Glomerular endothelial cell (primary cell): ENCODE measurements at regions not wholly inside any gene's neighbourhood (a gene's known extent, or its start where the extent isn't known, plus 50 kb on each side); places are given as distances from the start of the nearest gene placed in this dataset.

Experiments
- DNase-seq: peaks from one replicate; pipeline ENCODE4 v3.0.0-alpha.2; 2011; ENCODE audit warnings: low read depth, low spot score; ENCODE audit errors: extremely low read depth

GRCh38 chr11:80157447-80157846, 716.6 kb upstream of the TENM4 start:
- DNase-seq: no peak

DNA sequence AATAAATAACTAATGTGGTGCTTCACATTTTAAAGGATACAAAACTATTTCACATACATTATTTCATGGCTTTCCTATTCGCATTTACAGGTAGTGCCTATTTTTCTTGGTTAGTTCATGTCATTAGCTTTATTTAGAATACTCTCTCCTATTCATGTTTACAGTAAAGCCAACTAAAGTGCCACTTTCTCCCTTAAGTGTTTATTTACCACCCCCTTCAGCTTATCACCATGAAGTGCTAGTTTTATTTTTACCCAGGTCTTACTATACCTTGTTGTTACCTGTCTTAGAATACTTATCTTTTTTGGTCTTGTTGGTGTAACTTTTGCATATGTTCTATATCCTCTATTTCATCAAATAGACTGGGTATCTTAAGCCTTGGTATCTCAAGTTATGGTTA, 715.2 kb upstream of the TENM4 start:
- no peak for DNase-seq

DNA sequence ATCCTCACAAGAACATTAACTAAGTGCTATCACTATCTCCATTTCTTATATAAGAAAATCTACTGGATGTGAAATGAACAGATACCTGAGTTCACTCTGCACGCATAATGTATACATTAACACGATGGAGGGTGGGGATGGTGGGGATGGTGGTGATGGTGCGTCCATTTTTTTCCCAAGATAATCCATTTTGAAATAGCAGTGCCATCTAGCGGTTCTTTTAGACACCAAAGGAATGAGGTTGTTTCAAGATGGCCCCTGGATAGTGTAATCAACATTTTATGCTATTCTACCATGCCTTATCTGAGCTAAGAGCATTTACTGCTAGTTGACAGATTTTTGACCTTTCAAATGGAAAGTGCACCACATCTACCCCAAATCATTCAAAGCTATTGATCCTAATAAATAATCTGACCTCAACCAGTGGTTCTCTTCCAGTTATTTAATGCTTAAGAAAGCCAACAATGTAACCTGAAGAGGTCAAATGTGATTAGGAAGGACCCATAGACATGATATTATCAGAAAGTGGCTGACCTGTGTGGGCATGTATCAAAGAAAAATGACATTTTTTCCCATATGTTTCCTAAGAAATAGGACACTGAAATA, 714.7 kb upstream of the TENM4 start:
- DNase-seq: no peak

- no peak for DNase-seq
Observed at GRCh38 chr11:80146232-80146631, 705.4 kb upstream of the TENM4 start.

DNA sequence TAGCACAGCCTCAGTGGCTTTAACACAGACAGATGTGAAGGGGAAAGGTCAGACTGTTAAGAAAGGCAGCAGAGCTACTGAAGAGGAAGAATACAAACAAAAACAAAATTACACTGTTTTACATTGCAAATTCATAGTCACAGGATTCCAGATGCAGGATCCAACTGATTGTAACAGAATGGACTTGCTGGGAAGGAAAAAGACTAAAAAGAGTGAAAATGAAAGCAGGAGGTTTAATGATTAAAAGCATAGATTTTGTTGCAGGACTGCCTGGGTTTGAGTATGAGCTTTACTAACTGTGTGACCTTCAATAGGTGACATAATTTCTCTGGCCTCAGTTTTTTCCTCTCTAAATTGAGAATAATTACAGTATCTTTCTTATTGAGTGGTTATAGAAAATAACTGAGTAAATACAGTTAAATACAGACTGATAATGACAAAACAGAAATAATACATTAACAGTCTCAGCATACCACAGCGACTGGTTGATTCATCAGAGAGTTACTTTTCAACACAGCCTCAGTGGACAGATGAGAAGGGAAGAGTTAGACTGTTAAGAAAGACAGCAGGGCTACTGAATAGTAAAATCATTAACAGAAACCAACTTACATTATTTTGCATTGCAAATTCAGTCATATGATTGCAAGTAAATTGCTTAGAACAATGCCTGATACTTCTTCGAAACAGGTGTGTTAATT, 704.2 kb upstream of the TENM4 start:
- DNase-seq: no peak

DNA sequence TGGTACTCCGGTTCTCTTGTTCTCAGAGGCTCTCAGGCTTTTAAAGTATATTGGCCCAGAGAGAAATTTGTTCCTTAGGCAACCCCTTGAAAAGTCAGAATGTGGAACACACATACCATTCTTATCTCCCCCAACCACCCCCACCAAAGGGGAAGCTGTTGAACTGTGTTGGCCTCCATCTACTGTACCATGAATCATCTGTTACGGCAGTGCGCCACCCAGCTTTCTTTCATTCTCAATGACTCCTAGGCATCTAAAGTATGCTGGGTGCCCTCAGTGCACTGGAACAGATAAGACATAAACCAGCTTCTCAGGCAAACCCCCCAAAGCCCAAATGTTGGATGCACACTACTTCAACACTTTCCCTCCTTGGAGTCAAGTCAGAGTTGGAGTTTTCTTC, 696.2 kb upstream of the TENM4 start:
- DNase-seq: no peak

DNA sequence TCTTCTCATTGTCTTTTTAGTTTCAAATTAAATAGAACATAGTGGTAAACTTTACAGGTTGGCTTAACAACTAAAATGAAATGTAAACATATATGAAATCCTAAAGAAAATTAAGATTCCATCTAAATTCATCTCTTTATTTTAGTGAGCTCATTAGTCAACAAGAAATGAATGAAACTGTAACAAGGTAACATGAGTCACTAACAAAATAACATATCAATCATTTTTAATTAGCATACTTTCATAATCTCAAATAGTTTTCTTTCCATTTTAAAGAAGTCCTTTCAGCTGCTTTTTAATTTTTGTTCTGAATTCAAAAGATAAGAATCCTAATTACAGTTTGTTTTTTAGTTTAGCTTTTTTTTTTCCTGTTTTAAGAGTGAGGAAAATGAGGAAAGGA, 688.6 kb upstream of the TENM4 start:
- no peak for DNase-seq

DNA sequence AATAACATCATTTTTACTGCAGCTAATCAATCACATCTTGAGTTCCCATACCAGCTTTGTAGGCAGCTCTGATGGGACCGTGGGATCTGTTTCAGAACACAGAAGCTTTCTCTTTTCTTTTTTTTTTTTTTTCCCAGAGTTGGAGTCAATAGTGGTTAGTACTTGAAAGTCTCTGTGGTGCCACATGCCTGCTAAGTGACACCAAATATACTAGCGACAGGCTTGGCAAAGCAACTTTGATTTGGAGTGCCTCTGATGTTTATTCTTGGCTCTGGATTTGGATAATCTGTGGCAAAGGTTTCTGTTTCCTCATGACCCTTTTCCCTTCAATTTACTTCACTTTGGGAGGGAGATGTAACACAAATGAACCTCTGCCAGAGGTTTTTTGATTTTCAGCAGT, 681.4 kb upstream of the TENM4 start:
- DNase-seq: no peak

DNA sequence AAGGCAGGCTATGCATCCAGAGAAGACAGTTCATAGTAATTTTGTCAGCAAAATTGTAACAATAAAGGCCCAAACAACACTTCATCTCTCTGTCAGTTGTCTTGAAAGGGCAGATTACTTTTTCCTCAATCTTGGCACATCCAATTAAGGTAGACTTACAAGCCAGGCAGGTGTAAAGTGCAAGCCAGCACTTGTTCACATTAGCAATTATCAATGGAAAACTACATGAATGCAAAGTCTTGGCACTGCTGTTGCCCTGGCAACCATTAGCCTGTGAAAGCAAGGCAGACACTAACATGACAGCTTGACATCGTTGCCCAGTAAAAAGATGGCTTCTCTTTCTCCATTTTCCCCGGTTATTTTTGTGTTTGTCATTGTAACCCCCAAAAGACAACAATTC, 677.2 kb upstream of the TENM4 start:
- DNase-seq: no peak

- DNase-seq: no peak
Observed at GRCh38 chr11:80116796-80117195, 676.0 kb upstream of the TENM4 start.

DNA sequence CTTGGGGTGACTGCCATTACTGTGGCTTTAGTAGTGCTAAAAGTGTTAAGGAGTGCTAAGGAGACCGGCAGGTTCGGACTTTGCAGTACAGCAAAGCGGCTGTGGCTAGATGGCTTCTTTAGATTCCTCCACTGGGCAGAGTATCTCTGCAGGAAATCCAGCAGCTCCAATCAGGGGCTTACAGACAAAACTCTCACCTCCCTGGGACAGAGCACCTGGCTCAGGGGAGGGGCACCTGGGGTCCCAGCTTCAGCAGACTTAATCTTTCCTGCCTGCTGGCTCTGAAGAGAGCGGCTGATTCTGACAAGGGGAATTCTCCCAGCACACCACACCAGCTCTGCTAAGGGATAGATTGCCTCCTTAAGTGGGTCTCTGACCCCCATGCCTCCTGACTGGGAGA, 668.8 kb upstream of the TENM4 start:
- no peak for DNase-seq

GRCh38 chr11:80109031-80109430, 668.2 kb upstream of the TENM4 start:
- DNase-seq: no peak

DNA sequence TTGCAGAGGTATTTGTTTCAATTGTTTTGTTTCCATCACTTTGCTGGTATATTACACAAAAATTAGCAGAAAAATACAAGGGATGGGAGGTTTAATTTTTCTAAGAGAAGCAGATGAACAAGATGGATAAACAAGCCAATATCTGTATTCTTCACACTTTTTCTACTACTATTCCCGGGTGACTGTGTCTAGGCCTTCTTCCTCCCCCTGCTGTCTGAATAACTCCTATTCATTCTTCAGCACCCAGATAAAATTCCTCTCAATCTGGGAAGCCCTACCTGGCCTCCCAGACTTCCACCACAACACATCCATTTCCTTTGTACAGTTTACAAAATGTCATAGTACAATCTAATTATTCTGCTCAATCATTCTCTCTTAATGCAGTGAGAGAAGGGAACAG, 666.6 kb upstream of the TENM4 start:
- no peak for DNase-seq

DNA sequence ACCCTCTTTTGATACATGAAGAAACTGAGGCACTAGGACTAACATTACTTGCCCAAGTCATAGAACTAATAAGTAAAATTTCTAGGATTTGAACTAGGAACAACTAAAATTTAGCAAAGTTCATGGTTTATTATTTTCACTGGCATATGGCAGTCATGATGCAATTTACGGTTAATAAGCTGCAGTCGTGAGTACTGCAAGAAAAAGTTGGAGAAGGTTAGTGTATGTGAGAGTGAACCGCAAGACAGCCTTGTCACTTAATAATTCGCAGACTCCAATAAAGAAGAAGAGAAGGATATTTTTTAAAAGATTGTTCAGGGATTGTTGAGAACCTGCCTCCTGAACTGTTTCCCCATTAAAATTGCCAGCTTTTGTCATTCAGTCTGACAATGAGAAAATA, 663.4 kb upstream of the TENM4 start:
- no peak for DNase-seq

GRCh38 chr11:80103142-80103859, 662.5 kb upstream of the TENM4 start:
- DNase-seq: no peak

DNA sequence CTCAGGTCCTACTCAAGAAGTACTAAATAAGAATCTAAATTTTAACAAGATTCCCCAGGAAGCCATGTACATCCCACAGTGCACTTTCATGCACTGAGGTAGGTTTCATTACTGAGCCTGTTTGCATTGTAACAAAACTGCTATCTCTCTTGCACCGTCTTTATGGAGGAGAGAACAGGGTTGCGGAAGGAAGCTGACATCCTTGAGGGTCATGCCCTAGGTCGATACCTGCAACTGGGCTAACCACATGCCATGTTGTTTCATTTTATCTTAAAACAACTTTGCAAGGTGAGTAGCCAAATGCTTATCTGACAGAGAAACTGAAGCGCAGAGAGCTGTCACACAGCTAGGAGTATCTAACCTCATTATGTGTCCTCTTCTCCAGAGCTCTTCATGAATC, 656.3 kb upstream of the TENM4 start:
- DNase-seq: no peak

DNA sequence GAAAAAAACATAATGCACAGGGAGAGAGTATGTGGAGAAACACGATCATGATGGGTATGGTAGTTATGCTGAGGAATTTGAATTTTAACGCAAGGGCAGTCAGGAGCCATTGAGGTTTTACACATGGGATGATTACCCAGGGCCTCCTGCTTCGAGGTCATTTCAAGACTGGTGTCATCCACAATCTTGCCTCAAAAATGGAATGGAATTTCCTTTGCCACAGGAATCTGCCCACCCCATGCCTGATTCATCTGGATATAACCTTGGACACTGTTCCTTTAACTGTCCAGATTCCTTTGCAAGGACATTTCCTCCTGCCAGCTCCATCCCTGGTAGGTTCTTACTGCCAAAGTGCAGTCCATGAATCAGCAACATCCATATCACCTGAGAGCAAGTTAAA, 655.9 kb upstream of the TENM4 start:
- no peak for DNase-seq

DNA sequence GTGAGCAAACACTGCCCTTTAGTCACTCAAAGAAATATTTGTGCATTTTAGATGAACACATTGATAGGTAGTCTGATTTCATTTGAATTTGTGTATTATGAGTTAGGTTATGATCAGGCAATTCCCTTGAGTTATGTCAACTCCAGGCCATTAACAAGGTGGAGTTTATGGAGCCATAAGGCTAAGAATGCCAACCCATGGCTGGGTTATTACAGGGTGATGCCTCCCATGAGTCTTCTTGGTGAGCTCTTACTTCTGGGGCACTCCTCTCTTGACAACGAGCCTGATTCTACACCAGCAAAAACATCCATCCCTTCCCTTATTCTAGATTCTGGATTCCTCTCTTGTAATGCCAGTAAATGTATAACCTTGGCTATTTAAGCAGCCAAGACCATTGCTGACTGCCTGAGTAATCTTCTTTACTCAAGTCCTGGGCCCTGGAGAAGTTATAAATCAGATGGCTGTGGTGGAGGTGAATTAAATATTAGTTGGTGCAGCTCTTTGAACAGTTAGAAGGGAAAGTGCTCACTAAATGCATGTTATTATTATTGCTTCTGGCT, 645.7 kb upstream of the TENM4 start:
- no peak for DNase-seq

- DNase-seq: no peak
Observed at GRCh38 chr11:80085563-80085962, 644.7 kb upstream of the TENM4 start.

DNA sequence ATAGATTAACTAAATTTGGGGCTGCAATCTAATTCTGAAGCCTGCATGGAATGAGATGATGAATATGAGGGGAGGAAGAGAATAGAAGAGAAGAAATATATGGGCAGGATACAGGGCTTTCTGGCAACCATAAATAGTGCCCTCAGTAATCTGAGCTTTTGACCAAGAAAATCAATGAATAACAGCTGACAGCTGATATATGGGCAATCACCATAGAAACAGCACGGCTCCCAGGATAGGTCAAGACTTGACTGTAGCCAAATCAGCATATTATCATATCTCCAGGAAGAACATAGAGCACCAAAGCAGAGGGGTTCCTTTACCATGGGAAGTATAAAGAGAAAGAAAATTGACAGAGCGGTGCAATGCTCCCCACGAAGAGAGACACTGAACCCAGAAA, 643.8 kb upstream of the TENM4 start:
- DNase-seq: no peak

- no peak for DNase-seq
Observed at GRCh38 chr11:80083531-80083951, 642.7 kb upstream of the TENM4 start.

GRCh38 chr11:80082406-80082805, 641.6 kb upstream of the TENM4 start:
- no peak for DNase-seq
